HEK293 (cell line): ENCODE measurements at regions not wholly inside any gene's neighbourhood (a gene's known extent, or its start where the extent isn't known, plus 50 kb on each side); places are given as distances from the start of the nearest gene placed in this dataset.

Experiments
- CTCF ChIA-PET: fragments of 350-600 bp; formaldehyde crosslinking; extraction: SDS; loops from one replicate; lab custom pipeline; 2021; ENCODE audit warnings: antibody characterized with exemption; lab: Yijun Ruan, JAX
- POLR2A ChIA-PET: fragments of 300-600 bp; formaldehyde crosslinking; extraction: SDS; loops from one replicate; lab custom pipeline; 2020; ENCODE audit warnings: antibody characterized with exemption, inconsistent platforms; lab: Yijun Ruan, JAX
- H3K27ac ChIP-seq: fragments of 200-500 bp; sonication (Bioruptor generic); 2 replicates; pipeline ENCODE4 v1.5.1; 2014; ENCODE audit warnings: low read depth, low read length, control low read depth, inconsistent platforms; ENCODE audit errors: extremely low read depth
- H3K36me3 ChIP-seq, 2 experiments: fragments of 200-500 bp in 1 of 2; sonication (Bioruptor generic) in 1 of 2; 1 replicate in 1 of 2; 2 replicates in 1 of 2; pipeline ENCODE4 v1.5.1; 2014 to 2017; ENCODE audit warnings: inconsistent platforms in 2 of 2, low read length in 2 of 2; ENCODE audit not compliant: control insufficient read depth in 2 of 2, insufficient read depth in 1 of 2
- H3K4me1 ChIP-seq: fragments of 200-500 bp; sonication (Bioruptor generic); 2 replicates; pipeline ENCODE4 v1.5.1; 2014; ENCODE audit warnings: mild to moderate bottlenecking, low read length, inconsistent platforms; ENCODE audit not compliant: control insufficient read depth, insufficient read depth
- H3K4me3 ChIP-seq: 2 replicates; pipeline ENCODE4 v1.5.1; 2011; ENCODE audit warnings: low read depth, mild to moderate bottlenecking, control low read depth, low read length, moderate library complexity
- H3K9me3 ChIP-seq: fragments of 200-500 bp; sonication (Bioruptor generic); 2 replicates; pipeline ENCODE4 v1.5.1; 2014; ENCODE audit warnings: low read depth, low read length, inconsistent platforms; ENCODE audit not compliant: control insufficient read depth, insufficient read depth
- BCL6B ChIP-seq: fragments of 450-650 bp; formaldehyde crosslinking; IDR thresholded peaks from 2 replicates; pipeline ENCODE4 v1.5.1; 2017; ENCODE audit warnings: missing biosample characterization, missing genetic modification characterization
- EGR2 ChIP-seq: fragments of 450-650 bp; formaldehyde crosslinking; IDR thresholded peaks from 2 replicates; pipeline ENCODE4 v1.5.1; 2016; ENCODE audit warnings: low read depth, missing biosample characterization, missing genetic modification characterization
- HOXC10 ChIP-seq: sonication (generic); formaldehyde crosslinking; IDR thresholded peaks from 2 replicates; pipeline ENCODE4 v1.8.1; 2023; ENCODE audit warnings: mild to moderate bottlenecking, missing genetic modification reagents
- IKZF3 ChIP-seq: fragments of 450-650 bp; IDR thresholded peaks from 2 replicates; pipeline ENCODE4 v1.5.0; 2018; ENCODE audit warnings: missing biosample characterization, mild to moderate bottlenecking, missing genetic modification characterization, moderate library complexity
- KLF1 ChIP-seq: fragments of 450-650 bp; formaldehyde crosslinking; IDR thresholded peaks from 2 replicates; pipeline ENCODE4 v1.5.1; 2016; ENCODE audit warnings: missing biosample characterization, missing genetic modification characterization
- OSR2 ChIP-seq: fragments of 450-650 bp; formaldehyde crosslinking; IDR thresholded peaks from 2 replicates; pipeline ENCODE4 v1.5.1; 2016; ENCODE audit warnings: missing biosample characterization, missing genetic modification characterization
- PRDM1 ChIP-seq: fragments of 450-650 bp; formaldehyde crosslinking; IDR thresholded peaks from 2 replicates; pipeline ENCODE4; 2016; ENCODE audit warnings: missing biosample characterization, missing genetic modification characterization
- ZBTB10 ChIP-seq: fragments of 450-650 bp; formaldehyde crosslinking; IDR thresholded peaks from 2 replicates; pipeline ENCODE4 v1.5.1; 2016; ENCODE audit warnings: missing biosample characterization, missing genetic modification characterization
- ZBTB6 ChIP-seq: fragments of 450-650 bp; formaldehyde crosslinking; IDR thresholded peaks from 2 replicates; pipeline ENCODE4 v1.5.1; 2017; ENCODE audit warnings: missing biosample characterization, missing genetic modification characterization
- ZIC2 ChIP-seq: fragments of 450-650 bp; formaldehyde crosslinking; IDR thresholded peaks from 2 replicates; pipeline ENCODE4 v1.5.1; 2016; ENCODE audit warnings: missing biosample characterization, missing genetic modification characterization
- ZNF16 ChIP-seq: fragments of 450-650 bp; formaldehyde crosslinking; IDR thresholded peaks from 2 replicates; pipeline ENCODE4 v1.5.1; 2016; ENCODE audit warnings: low read depth, missing biosample characterization, missing genetic modification characterization
- ZNF24 ChIP-seq: fragments of 450-650 bp; formaldehyde crosslinking; IDR thresholded peaks from 2 replicates; pipeline ENCODE4 v1.5.1; 2016; ENCODE audit warnings: missing biosample characterization, missing genetic modification characterization
- ZNF248 ChIP-seq: fragments of 450-650 bp; formaldehyde crosslinking; IDR thresholded peaks from 2 replicates; pipeline ENCODE4 v1.5.1; 2017; ENCODE audit warnings: missing biosample characterization, missing genetic modification characterization
- ZNF311 ChIP-seq: fragments of 450-650 bp; formaldehyde crosslinking; IDR thresholded peaks from 2 replicates; pipeline ENCODE4 v1.5.1; 2017; ENCODE audit warnings: missing biosample characterization, missing genetic modification characterization, borderline replicate concordance
- ZNF544 ChIP-seq: fragments of 450-650 bp; formaldehyde crosslinking; IDR thresholded peaks from 2 replicates; pipeline ENCODE4 v1.5.0; 2017; ENCODE audit warnings: missing biosample characterization, missing genetic modification characterization
- ZNF623 ChIP-seq: fragments of 450-650 bp; formaldehyde crosslinking; IDR thresholded peaks from 2 replicates; pipeline ENCODE4 v1.5.1; 2016; ENCODE audit warnings: missing biosample characterization, missing genetic modification characterization
- ZNF791 ChIP-seq: fragments of 450-650 bp; formaldehyde crosslinking; IDR thresholded peaks from 2 replicates; pipeline ENCODE4 v1.5.1; 2016; ENCODE audit warnings: missing biosample characterization, missing genetic modification characterization

- TF ChIP-seq ZNF544 (tag by site-specific recombination), result no peak
- no peak for TF ChIP-seq OSR2 (tag by site-specific recombination)
- TF ChIP-seq ZNF791 (tag by site-specific recombination), result no peak
These were observed 839.1 kb downstream of the GALC start (continued) for GRCh38 chr14:87153901-87154300.

- ChIA-PET CTCF (interaction anchor here (0.7 kb wide), 1 partner anchor 41 kb away, joined by 4 read pairs; no protein-coding TSS in a partner anchor), POLR2A (no interaction called here)
- Histone ChIP-seq H3K27ac (no peak overlapping the region), H3K9me3 (no peaks in the 10 kb centered on the region), H3K36me3 (no peaks in the 10 kb centered on the region), H3K4me3 (no peak overlapping the region), H3K4me1 (no peaks in the 10 kb centered on the region)
- no peak for TF ChIP-seq BCL6B
- no peak for TF ChIP-seq ZIC2 (tag by site-specific recombination)
- TF ChIP-seq ZBTB6 (tag by site-specific recombination), result no peak
- TF ChIP-seq PRDM1 (tag by site-specific recombination), result no peak
- TF ChIP-seq ZNF311 (tag by site-specific recombination), result no peak
- TF ChIP-seq HOXC10 (CRISPR knock-in tag), result no peak
- no peak for TF ChIP-seq EGR2 (tag by site-specific recombination)
- no peak for TF ChIP-seq IKZF3 (tag by site-specific recombination)
These were observed 839.6 kb downstream of the GALC start for GRCh38 chr14:87153391-87153790.

GRCh38 chr14:87152693-87153092, 840.3 kb downstream of the GALC start:
- Histone ChIP-seq H3K36me3 (no peaks in the 10 kb centered on the region), H3K4me1 (no peaks in the 10 kb centered on the region), H3K9me3 (no peaks in the 10 kb centered on the region), H3K4me3 (no peak overlapping the region)
- CTCF ChIA-PET, result no interaction called here
- no peak for TF ChIP-seq ZNF16 (tag by site-specific recombination)
- no peak for TF ChIP-seq ZNF24
- TF ChIP-seq ZNF248, result no peak
- no peak for TF ChIP-seq KLF1 (tag by site-specific recombination)
- TF ChIP-seq ZBTB10 (tag by site-specific recombination), result no peak
- TF ChIP-seq ZNF623 (tag by site-specific recombination), result no peak
- TF ChIP-seq, all 188 proteins: peak for 0
- POLR2A ChIA-PET, result no interaction called here
- no peak overlapping the region for H3K27ac ChIP-seq
